DND-41 (cell line): ENCODE measurements at regions not wholly inside any gene's neighbourhood (a gene's known extent, or its start where the extent isn't known, plus 50 kb on each side); places are given as distances from the start of the nearest gene placed in this dataset.

Source experiments
- ATAC-seq: fragments of 200-7000 bp; cut with Tn5 transposase; 3 replicates; pipeline ENCODE4 v1.9.1; 2021; ENCODE audit warnings: low read depth; ENCODE audit not compliant: insufficient read depth
- DNase-seq: peaks from one replicate; pipeline ENCODE4 v3.0.0-alpha.2; 2020
- H2AFZ ChIP-seq: 2 replicates; pipeline ENCODE4 v1.6.0; 2012; ENCODE audit warnings: low read depth, low read length
- H3K27ac ChIP-seq: 2 replicates; pipeline ENCODE4 v1.5.1; 2012; ENCODE audit warnings: low read length, inconsistent platforms
- H3K27me3 ChIP-seq: fragments of 200-600 bp; sonication (generic); 2 replicates; pipeline ENCODE4 v1.6.0; 2012; ENCODE audit warnings: low read length, mild to moderate bottlenecking, inconsistent platforms; ENCODE audit not compliant: insufficient read depth, poor library complexity
- H3K36me3 ChIP-seq: 2 replicates; pipeline ENCODE4 v1.5.1; 2012; ENCODE audit warnings: low read length, inconsistent platforms; ENCODE audit not compliant: insufficient read depth
- H3K4me1 ChIP-seq: 2 replicates; pipeline ENCODE4 v1.5.1; 2012; ENCODE audit warnings: mild to moderate bottlenecking, low read length; ENCODE audit not compliant: insufficient read depth
- H3K4me2 ChIP-seq: 2 replicates; pipeline ENCODE4 v1.6.0; 2012; ENCODE audit warnings: mild to moderate bottlenecking, moderate library complexity, low read length, inconsistent platforms; ENCODE audit not compliant: insufficient read depth
- H3K4me3 ChIP-seq, 2 experiments: fragments of 200-600 bp in 1 of 2; shearing (Covaris generic) in 1 of 2; 2 replicates each; pipeline ENCODE4 v1.5.1; 2012 to 2016; ENCODE audit warnings: inconsistent platforms in 2 of 2, low read length in 2 of 2, mild to moderate bottlenecking in 2 of 2, low read depth in 1 of 2, moderate library complexity in 1 of 2
- H3K79me2 ChIP-seq: 2 replicates; pipeline ENCODE4 v1.6.0; 2012; ENCODE audit warnings: low read length, inconsistent platforms; ENCODE audit not compliant: insufficient read depth
- H3K9ac ChIP-seq: 2 replicates; pipeline ENCODE4 v1.6.0; 2012; ENCODE audit warnings: low read depth, mild to moderate bottlenecking, inconsistent platforms, low read length, moderate library complexity
- H3K9me3 ChIP-seq: 2 replicates; pipeline ENCODE4 v1.5.1; 2012; ENCODE audit warnings: low read length, moderate library complexity, mild to moderate bottlenecking, inconsistent platforms; ENCODE audit not compliant: insufficient read depth, severe bottlenecking
- H4K20me1 ChIP-seq: 2 replicates; pipeline ENCODE4 v1.6.0; 2012; ENCODE audit warnings: low read length; ENCODE audit not compliant: insufficient read depth
- EZH2 ChIP-seq: IDR thresholded peaks from 3 replicates; pipeline ENCODE4 v1.6.1; 2012; ENCODE audit warnings: borderline replicate concordance, low read depth, mild to moderate bottlenecking, moderate library complexity, low read length, inconsistent platforms; ENCODE audit not compliant: severe bottlenecking
- TF ChIP-seq, protein P1 (sequence below): IDR thresholded peaks from 2 replicates; pipeline ENCODE4 v1.5.1; 2012; ENCODE audit warnings: borderline replicate concordance, low read length, moderate library complexity, mild to moderate bottlenecking; ENCODE audit not compliant: poor library complexity, severe bottlenecking; ENCODE audit errors: extremely low read depth

DNA sequence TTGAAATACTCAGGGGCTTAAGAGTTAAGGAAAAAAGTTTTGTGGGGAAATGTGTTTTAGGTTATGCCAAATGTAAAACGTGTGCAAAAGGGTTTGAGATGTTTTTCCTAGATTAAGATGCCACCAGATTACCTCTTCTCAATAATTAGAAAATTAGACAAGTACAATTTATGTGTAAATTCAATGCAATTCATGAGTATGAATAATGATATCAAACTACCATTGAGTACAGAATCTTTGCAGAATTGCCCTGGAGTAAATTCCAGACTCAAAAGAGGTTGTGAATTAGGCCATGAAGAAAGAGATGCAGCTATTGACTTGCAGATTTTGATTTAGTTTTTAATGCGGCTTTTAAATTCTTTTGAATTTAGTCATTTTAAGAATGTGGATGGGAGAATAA, 159.4 kb upstream of the INHBA start:
- H3K27me3 ChIP-seq: no peaks in the 10 kb centered on the region
- no peak overlapping the region for H3K4me2 ChIP-seq
- H2AFZ ChIP-seq: no peak overlapping the region

DNA sequence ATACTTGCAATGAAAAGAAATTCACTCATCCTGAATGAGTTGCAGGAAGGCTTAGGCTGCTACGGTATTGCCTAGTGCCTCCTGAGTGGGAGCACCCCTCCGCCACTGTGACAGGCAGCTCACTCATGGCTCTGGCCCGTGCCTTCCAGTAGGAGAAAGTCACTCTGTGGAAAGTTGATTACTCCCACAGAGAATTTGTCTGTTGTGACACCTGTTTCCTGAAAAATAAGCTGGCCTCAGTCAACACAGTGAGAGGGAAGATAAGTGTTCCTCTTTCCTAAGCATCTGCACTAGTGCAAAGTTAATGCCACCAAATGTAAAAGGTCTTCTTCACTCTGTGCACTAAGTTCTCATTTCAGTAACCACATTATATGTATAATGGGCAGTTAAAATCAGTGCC, 158.8 kb upstream of the INHBA start:
- Histone ChIP-seq H3K27me3 (no peaks in the 10 kb centered on the region), H3K36me3 (no peaks in the 10 kb centered on the region), H3K4me1 (no peaks in the 10 kb centered on the region), H3K9ac (no peak overlapping the region), H3K9me3 (peaks cover 14% of the 10 kb centered on the region), H3K79me2 (no peaks in the 10 kb centered on the region), H3K4me2 (no peak overlapping the region), H3K4me3 (no peak overlapping the region), H3K27ac (no peak overlapping the region), H4K20me1 (no peaks in the 10 kb centered on the region), H2AFZ (no peak overlapping the region)
- TF ChIP-seq, protein P1, sequence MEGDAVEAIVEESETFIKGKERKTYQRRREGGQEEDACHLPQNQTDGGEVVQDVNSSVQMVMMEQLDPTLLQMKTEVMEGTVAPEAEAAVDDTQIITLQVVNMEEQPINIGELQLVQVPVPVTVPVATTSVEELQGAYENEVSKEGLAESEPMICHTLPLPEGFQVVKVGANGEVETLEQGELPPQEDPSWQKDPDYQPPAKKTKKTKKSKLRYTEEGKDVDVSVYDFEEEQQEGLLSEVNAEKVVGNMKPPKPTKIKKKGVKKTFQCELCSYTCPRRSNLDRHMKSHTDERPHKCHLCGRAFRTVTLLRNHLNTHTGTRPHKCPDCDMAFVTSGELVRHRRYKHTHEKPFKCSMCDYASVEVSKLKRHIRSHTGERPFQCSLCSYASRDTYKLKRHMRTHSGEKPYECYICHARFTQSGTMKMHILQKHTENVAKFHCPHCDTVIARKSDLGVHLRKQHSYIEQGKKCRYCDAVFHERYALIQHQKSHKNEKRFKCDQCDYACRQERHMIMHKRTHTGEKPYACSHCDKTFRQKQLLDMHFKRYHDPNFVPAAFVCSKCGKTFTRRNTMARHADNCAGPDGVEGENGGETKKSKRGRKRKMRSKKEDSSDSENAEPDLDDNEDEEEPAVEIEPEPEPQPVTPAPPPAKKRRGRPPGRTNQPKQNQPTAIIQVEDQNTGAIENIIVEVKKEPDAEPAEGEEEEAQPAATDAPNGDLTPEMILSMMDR: no peak
- TF ChIP-seq EZH2: no peak
- ATAC-seq (no peak), DNase-seq (no peak)

More for the DNA sequence above, 159.4 kb upstream of the INHBA start:
- Histone ChIP-seq H3K27ac (no peak overlapping the region), H3K9me3 (peaks cover 14% of the 10 kb centered on the region), H3K36me3 (no peaks in the 10 kb centered on the region), H4K20me1 (no peaks in the 10 kb centered on the region), H3K9ac (no peak overlapping the region), H3K4me3 (no peak overlapping the region), H3K4me1 (no peaks in the 10 kb centered on the region), H3K79me2 (no peaks in the 10 kb centered on the region)
- ATAC-seq (no peak), DNase-seq (no peak)
- no peak for TF ChIP-seq EZH2
- TF ChIP-seq, protein P1: no peak

DNA sequence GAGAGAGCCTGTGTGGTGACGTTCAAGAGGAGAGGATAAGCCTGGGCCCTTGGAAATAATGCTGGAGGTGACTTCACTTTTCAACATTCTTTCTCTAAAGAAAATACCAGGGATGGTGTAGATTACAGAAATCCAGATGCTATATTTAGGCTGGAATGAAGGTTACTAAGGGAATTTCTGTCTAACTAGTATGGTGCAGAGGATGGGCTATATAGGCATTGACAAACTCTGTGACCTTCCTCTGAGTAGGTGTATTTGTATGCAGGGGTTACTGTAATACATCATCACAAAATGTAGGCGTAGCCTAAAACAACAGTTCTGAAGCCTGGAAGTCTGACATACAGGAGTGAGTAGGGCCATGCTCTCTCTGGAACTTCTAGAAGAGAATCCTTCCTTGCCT, 155.3 kb upstream of the INHBA start:
- no peaks in the 10 kb centered on the region for H3K36me3 ChIP-seq

DNA sequence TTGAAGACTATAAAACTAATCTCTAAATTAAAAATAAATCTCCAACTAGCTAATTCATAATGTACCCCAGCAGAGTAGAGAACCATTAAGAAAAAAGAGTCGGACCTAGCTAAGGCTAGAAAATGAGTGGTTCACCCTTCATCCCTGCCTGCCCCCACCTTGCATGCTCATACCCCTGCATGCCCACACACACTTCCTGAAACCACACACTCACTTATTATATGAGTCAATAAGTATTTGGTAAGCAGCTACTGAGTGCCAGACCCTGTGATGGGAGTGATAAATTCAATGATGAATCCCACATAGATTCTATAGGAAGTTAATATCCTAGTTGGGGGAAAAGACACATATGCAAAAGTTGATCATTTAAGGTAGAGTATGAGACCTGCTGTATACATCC, 152.9 kb upstream of the INHBA start:
- H3K4me3 ChIP-seq: no peak overlapping the region
- ATAC-seq: no peak
- no peaks in the 10 kb centered on the region for H3K4me1 ChIP-seq
- H3K27me3 ChIP-seq: no peaks in the 10 kb centered on the region
- H3K79me2 ChIP-seq: no peaks in the 10 kb centered on the region
- no peaks in the 10 kb centered on the region for H3K36me3 ChIP-seq
- no peak overlapping the region for H2AFZ ChIP-seq
- no peak overlapping the region for H3K4me2 ChIP-seq
- H4K20me1 ChIP-seq: no peaks in the 10 kb centered on the region
- no peak for DNase-seq
- H3K27ac ChIP-seq: no peak overlapping the region
- no peak for TF ChIP-seq EZH2
- H3K9me3 ChIP-seq: no peaks in the 10 kb centered on the region
- H3K9ac ChIP-seq: no peak overlapping the region

More for the DNA sequence above, 155.3 kb upstream of the INHBA start:
- no peak for DNase-seq
- no peak overlapping the region for H3K4me2 ChIP-seq
- no peaks in the 10 kb centered on the region for H3K79me2 ChIP-seq
- H2AFZ ChIP-seq: no peak overlapping the region
- H3K9ac ChIP-seq: no peak overlapping the region
- TF ChIP-seq EZH2: no peak
- TF ChIP-seq, protein P1: no peak
- no peaks in the 10 kb centered on the region for H3K27me3 ChIP-seq
- H3K4me3 ChIP-seq: no peak overlapping the region
- no peaks in the 10 kb centered on the region for H4K20me1 ChIP-seq
- H3K9me3 ChIP-seq: no peaks in the 10 kb centered on the region
- ATAC-seq: no peak
- no peak overlapping the region for H3K27ac ChIP-seq
- H3K4me1 ChIP-seq: no peaks in the 10 kb centered on the region
